ENCODE measurements at regions not wholly inside any gene's neighbourhood (a gene's known extent, or its start where the extent isn't known, plus 50 kb on each side); places are given as distances from the start of the nearest gene placed in this dataset.

DNA sequence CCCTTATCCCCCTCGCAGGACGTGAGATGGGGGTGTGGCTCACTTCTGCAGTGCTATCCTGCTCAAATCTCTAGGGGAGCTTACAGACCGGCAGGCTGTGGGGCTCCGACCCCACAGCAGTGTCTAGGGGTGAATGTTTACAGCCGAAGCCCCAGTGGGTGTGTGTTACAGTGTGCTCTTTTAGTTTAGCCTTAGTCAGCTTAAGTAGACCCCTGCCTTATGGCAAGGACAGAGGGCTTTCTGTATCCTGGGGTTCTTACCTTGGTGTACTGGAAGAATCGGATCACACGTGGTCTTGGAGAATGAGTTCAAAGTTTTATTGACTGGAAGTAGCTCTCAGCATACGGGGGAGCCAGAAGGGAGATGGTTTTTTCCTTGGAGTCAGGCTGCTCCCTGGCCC is 348.2 kb upstream of the GYPC start:
- no peak for DNase-seq
- Histone ChIP-seq H3K4me3 (no peak overlapping the region), H3K27me3 (no peaks in the 10 kb centered on the region), H3K36me3 (no peaks in the 10 kb centered on the region), H3K9me3 (no peaks in the 10 kb centered on the region)

DNA sequence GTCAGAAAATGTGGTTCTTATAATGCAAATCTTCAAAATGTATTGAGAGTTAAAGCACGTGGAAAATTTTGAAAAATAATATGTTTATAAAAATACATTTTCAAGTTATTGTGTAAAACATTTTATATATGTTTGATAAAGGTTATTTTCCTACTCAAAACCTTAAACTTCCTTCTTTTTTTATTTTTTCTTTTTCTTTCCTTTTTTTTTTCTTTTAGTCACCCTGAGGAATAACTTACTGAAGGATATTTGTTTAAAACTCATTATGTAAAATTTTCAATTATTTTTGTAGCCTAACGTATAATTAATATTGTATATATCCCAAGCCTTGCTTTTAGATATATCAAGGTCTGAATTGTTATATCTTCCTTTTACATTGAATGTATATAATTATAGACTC is 346.8 kb upstream of the GYPC start:
- DNase-seq = no peak
- Histone ChIP-seq H3K9me3 (no peaks in the 10 kb centered on the region), H3K27me3 (no peaks in the 10 kb centered on the region), H3K4me3 (no peak overlapping the region), H3K36me3 (no peaks in the 10 kb centered on the region)

DNA sequence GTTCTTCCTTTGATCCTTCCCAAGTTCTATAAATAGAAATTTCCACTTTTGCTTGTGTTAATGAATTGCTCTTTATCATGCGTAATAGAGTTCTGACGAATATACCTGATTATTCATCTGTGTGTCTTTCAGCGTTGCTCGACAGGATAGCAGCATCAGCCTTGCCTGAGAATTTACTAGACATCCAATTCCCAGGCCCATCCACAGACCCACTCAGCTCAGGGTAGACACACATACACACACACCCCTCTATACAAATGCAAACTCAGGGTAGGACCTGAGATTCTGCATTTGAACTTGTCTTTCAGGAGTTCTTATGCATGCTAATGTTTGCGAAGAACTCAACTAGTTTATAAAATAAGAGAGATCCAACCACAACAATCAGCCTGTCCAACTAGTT is 343.4 kb upstream of the GYPC start:
- H3K9me3 ChIP-seq = no peaks in the 10 kb centered on the region
- no peaks in the 10 kb centered on the region for H3K36me3 ChIP-seq
- no peaks in the 10 kb centered on the region for H3K27me3 ChIP-seq
- DNase-seq = no peak
- no peak overlapping the region for H3K4me3 ChIP-seq

DNA sequence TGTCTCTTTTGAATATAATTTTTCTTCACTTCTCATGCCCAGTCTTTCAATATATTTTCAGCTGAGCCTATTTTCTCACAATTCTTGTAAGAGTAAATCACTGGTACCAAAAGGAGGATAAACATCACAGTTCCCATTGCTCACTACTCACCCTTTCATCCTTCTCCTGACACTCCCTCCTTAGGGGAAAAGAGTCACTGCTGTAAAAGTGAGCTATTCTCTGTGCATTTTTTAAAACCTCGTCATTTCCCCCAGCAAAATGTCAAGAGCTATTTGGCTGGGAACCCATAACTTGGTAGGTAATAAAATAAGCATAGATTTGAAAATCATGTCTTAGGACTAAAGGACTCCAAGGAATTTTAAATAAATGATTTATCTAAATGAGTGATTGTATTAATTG is 340.1 kb upstream of the GYPC start:
- H3K36me3 ChIP-seq = no peaks in the 10 kb centered on the region
- no peak for DNase-seq
- H3K4me3 ChIP-seq = no peak overlapping the region

DNA sequence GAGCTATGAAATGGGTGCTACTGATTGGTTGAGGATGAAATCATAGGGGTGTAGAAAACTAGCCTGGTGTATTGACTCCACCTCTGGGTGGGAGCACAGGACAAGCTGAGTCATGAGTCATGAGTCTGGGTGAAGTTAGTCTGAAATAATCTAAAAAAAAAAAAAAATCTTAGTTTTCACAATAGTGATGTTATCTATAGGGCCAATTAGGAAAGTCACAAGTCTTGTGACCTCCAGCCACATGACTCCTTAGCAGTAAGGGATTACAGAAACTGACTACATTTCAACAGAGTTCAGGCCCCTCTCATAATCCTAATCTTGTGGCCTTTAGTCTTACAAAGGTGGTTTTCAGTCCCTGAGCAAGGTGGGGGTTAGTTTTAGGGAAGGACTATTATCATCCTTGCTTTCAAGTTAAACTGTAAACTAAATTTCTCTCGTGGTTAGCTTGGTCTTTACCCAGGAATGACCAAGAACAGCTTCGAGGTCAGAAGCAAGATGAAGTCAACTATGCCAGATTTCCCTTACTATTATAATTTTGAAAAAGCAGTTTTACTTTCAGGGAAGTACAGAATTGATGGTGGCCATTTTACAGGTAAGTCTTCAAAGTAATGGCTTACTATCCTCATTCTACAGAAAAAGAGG is 338.0 kb upstream of the GYPC start:
- Histone ChIP-seq H3K36me3 (no peaks in the 10 kb centered on the region), H3K4me3 (no peak overlapping the region), H3K27me3 (no peaks in the 10 kb centered on the region), H3K9me3 (no peaks in the 10 kb centered on the region)
- DNase-seq = no peak

More for the DNA sequence above, 340.1 kb upstream of the GYPC start:
- Histone ChIP-seq H3K9me3 (no peaks in the 10 kb centered on the region), H3K27me3 (no peaks in the 10 kb centered on the region)

DNA sequence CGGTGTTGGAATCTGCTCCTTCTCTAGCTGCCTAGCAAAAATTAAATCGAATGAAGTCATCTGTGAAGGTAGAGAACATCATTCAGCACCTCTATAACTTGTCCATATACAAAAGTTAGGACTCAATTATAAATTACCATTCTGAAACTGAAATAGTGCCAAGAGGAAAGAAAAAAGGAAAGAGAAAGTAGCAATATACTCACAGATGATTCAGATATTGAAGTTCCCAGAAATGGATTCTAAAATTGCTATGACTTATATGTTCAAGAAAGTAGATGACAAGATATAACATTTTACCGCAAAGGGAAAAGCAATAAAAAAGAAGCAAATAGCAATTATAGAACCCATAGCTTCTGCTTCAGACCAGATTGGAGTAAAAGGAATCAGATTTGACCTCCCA is 333.6 kb upstream of the GYPC start:
- H3K9me3 ChIP-seq = no peaks in the 10 kb centered on the region
- H3K27me3 ChIP-seq = no peaks in the 10 kb centered on the region
- no peak overlapping the region for H3K4me3 ChIP-seq
- no peak for DNase-seq
- no peaks in the 10 kb centered on the region for H3K36me3 ChIP-seq

DNA sequence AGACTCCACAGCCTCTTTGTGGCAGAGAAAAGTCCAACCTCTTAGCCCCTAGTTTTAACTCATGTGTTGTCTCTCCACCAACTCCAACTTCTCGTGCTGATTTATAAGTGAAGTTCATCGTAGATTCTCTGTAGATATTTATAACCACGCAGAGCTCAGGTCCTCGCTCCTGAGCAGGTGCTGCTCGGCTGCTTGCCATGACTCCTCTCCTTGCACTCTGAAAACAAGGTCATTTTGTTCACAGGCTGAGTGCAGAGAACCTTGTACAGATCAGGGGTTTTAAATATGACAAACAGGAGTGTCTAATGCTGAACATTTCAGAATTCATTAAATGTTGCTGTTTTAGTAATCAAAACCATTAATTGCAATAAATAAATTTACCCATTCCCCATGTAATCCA is 330.8 kb upstream of the GYPC start:
- H3K27me3 ChIP-seq = no peaks in the 10 kb centered on the region
- H3K4me3 ChIP-seq = no peak overlapping the region
- H3K36me3 ChIP-seq = no peaks in the 10 kb centered on the region
- DNase-seq = no peak
- H3K9me3 ChIP-seq = no peaks in the 10 kb centered on the region

DNA sequence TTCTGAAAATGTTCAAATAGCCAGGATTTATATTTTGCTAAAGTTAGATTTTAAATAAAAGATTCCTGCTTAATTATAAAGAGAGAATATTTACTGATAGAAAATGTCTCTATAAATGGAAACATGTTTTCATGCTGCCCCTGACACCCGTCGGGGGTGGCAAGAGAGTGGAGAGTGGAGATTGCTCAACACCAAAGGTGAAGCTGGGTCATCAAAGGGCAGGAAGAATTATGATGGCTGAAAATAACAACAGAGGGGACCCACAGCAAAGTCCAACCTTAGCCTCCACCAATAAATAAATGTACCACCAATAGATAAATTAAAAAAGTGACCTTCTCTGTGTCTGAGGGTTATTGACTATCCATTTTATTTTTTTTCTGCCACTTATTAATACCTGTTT is 326.8 kb upstream of the GYPC start:
- no peak overlapping the region for H3K4me3 ChIP-seq
- H3K27me3 ChIP-seq = no peaks in the 10 kb centered on the region
- peaks cover 8% of the 10 kb centered on the region; the same call in 1 of the 2 replicates for H3K9me3 ChIP-seq
- DNase-seq = no peak
- H3K36me3 ChIP-seq = no peaks in the 10 kb centered on the region

DNA sequence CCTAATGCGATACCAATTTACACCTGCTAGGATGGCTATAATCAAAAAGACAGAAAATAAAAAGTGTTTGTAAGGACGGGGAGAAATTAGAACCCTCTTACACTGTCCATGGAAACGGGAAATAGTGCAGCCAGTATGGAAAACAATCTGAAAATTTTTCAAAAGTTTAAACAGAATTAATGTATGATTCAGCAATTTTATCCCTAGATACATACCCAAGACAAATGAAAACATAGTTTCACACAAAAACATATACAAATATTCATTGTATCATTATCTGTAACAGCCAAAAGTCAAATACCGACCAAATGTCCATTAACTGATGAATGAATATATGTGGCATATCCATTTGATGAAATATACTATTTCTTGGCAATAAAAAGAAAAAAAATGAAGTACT is 313.5 kb upstream of the GYPC start:
- Histone ChIP-seq H3K4me3 (no peak overlapping the region), H3K27me3 (no peaks in the 10 kb centered on the region), H3K36me3 (no peaks in the 10 kb centered on the region), H3K9me3 (no peaks in the 10 kb centered on the region)
- DNase-seq = no peak

DNA sequence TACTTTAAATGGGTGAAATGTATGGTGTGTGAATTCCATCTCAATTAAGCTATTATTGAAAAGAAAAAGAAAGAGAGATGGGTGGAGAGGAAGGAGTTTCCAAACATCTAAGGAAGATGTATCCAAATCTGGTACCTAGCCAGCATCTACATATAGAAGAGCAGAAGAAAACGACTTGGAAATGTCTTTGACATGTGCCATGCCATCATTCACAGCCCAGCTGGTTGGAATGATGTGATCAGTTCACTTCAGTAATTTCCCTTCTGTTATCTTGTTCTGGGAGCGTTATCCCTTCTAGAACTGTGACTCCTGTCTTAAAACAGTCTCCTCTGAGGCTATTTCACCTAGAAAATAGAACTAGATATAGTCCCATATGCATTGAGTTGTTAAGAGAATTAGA is 312.8 kb upstream of the GYPC start:
- no peak for DNase-seq
- no peaks in the 10 kb centered on the region for H3K9me3 ChIP-seq
- no peaks in the 10 kb centered on the region for H3K27me3 ChIP-seq
- no peaks in the 10 kb centered on the region for H3K36me3 ChIP-seq
- H3K4me3 ChIP-seq = no peak overlapping the region

DNA sequence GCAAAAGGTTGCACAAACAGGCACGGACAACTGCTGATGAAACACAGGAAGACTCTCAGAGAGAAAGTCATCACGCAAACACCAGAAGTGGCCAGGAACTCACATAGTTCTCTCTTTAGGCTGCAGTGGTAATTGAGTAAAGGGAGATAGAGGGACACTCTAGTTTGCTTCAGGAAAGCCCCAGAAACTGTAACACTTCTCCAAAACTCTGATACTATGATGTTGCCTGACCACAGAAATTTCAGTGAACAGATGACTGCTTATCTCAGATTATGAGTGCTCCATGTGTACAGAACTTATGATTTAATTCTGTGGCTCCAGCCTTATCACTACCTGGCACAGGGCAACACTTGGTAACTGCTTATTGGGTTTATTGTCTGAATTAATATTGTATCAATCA is 311.5 kb upstream of the GYPC start:
- Histone ChIP-seq H3K9me3 (no peaks in the 10 kb centered on the region), H3K4me3 (no peak overlapping the region), H3K36me3 (no peaks in the 10 kb centered on the region), H3K27me3 (no peaks in the 10 kb centered on the region)
- DNase-seq = no peak

DNA sequence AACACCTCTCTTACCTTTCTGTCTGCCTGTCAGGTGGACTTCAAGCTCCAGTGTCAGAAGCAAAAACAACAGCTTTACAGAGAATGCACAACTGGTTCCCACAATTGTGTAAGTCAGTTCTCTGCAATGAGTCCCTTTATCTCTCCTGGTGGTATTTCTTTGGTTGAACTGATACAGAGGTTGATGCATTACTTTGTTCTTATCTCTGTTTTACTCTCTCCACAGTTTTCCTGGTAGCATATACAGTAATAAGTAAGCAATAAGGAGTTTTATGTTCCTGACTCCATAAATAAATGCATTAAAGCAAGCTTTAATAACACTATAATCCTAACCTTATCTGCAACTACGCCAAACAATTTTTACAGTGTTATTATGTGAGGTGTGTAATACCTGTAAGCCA is 310.3 kb upstream of the GYPC start:
- Histone ChIP-seq H3K36me3 (no peaks in the 10 kb centered on the region), H3K4me3 (no peak overlapping the region), H3K9me3 (no peaks in the 10 kb centered on the region), H3K27me3 (no peaks in the 10 kb centered on the region)
- DNase-seq = no peak

DNA sequence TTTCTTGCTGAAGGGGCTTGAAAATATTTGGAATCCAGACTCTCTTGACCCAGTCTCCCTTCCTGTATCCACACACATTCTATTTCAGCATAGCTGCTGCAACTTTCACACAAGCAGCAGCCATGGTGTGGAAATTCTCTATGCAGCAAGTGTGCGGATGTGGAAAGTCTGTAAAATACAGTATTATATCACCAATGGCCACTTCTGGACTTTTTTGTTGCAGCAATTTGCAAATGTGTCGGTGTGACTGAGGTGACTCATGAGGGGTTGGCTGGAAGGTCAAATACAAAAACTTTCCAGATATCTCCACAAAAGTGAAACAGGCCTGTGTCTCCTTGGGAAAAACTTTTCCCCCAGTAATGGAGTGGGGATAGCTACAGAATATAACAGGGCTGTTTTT is 299.3 kb upstream of the GYPC start:
- H3K9me3 ChIP-seq = no peaks in the 10 kb centered on the region
- DNase-seq = no peak
- no peaks in the 10 kb centered on the region for H3K27me3 ChIP-seq
- H3K36me3 ChIP-seq = no peaks in the 10 kb centered on the region
- no peak overlapping the region for H3K4me3 ChIP-seq

DNA sequence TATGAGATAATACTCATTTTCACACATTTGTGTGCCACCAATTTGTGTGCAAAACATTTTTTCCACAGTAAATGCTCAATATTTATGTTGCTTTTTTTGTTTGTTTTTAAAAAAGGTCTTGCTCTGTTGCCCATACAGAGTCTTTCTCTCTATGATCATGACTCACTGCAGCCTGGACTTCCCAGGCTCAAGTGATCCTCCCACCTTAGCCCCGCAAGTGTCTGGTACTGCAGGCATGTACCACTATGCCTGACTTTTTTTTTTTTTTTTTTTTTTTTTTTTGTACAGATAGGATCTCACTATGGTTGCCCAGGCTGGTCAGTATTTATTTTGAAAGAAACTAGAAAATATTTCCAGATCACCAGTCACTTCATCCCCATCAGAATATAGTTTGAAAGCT is 297.8 kb upstream of the GYPC start:
- Histone ChIP-seq H3K4me3 (no peak overlapping the region), H3K36me3 (no peaks in the 10 kb centered on the region), H3K9me3 (no peaks in the 10 kb centered on the region), H3K27me3 (no peaks in the 10 kb centered on the region)
- no peak for DNase-seq

DNA sequence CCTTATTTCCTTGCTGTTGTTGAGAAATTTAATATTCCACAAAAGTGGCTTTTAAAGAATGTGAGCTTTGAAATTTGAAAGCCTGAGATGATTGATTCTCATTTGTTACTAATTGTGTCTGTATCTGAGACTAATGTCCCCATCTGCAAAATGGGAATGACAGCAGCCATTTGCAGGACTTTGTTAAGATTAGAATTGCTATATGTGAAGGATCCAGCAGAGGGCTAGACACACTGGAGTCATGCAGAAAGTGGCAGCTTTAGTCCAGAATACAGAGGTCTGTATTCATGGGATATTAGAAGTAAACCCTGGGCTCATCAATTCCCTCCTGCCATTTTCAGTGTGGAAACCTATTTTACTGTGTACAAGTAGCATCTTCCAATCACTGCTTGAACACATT is 296.5 kb upstream of the GYPC start:
- Histone ChIP-seq H3K9me3 (no peaks in the 10 kb centered on the region), H3K4me3 (no peak overlapping the region)
- DNase-seq = no peak

DNA sequence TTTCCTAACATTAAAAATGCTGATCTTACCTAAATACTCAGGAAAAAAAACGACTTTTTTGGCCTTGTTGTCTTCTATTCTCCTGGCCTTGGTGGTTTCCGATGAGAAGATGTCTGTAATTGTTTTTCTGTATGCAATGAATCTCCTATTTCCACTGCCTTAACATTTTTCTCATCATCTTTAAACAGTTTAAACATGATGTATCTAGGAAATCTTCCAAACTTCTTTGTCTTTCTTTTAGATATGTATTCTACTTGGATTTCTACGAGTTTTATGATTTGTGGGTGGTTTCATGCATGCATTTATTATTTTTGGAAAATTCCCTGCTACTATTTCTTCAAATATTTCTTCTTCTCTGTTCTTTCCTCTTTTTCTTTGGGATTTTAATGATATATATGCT is 288.6 kb upstream of the GYPC start:
- DNase-seq = no peak
- Histone ChIP-seq H3K36me3 (no peaks in the 10 kb centered on the region), H3K9me3 (no peaks in the 10 kb centered on the region), H3K27me3 (no peaks in the 10 kb centered on the region), H3K4me3 (no peak overlapping the region)

More for the DNA sequence above, 296.5 kb upstream of the GYPC start:
- H3K36me3 ChIP-seq = no peaks in the 10 kb centered on the region
- H3K27me3 ChIP-seq = no peaks in the 10 kb centered on the region

DNA sequence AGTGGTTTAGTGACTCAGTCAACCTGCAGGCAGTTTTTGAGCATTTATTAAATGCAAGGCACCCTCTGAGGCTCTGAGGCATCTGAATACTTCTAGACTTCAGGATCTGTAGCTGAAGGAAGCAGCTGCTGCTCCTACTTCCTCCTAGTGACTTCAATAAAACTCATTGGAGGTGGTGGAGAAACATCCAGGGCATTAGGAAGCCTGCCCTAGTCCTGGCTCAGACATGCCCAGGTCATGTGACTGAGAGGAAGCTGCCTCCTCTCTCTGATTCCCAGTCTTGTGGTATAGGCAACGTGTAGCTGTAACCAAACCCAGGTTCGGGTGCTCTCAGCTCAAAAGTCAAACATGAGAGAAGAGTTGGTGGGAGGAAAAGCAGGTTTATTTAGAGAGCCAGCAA is 287.2 kb upstream of the GYPC start:
- Histone ChIP-seq H3K9me3 (no peaks in the 10 kb centered on the region), H3K36me3 (no peaks in the 10 kb centered on the region), H3K27me3 (no peaks in the 10 kb centered on the region), H3K4me3 (no peak overlapping the region)
- no peak for DNase-seq

DNA sequence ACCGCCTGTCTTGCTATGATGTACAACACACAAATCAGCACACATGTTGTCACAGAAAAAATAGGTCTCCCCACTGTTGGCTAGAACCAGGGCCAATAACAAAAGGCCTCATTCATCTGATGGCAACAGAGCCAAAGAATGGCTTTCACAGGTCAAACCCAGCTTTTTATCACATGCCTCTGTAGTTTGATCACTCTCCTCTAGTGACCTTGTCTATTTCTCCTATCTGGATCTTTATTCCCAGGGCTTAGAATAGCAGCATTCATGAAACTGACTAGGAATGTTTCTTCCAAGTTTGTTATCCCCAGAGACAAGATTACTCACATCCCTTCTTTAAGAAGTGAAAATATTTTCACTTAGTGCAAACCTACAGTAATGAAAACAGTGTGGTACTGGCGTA is 285.8 kb upstream of the GYPC start:
- Histone ChIP-seq H3K9me3 (no peaks in the 10 kb centered on the region), H3K27me3 (no peaks in the 10 kb centered on the region), H3K4me3 (no peak overlapping the region), H3K36me3 (no peaks in the 10 kb centered on the region)
- DNase-seq = no peak

DNA sequence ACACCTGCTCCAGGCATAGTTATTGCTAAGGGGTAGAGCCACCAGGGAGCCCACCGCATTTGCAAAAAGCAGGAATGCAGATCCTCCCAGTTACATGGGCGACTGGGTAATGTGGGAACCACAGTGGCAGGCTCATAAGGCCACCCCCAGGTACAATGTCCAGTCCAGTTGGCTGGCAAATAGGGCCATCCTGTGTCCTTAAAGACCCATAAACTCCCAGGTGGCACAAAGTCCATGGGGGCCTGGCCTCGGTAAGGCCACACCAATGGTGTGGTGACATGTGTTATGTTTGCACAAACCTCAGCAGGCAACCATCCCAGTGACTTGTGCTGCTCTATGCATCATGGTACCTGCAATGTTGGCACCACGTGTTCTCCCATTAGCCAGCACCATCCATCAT is 283.6 kb upstream of the GYPC start:
- Histone ChIP-seq H3K9me3 (no peaks in the 10 kb centered on the region), H3K27me3 (no peaks in the 10 kb centered on the region), H3K36me3 (no peaks in the 10 kb centered on the region), H3K4me3 (no peak overlapping the region)
- no peak for DNase-seq

Data from MG63 (cell line).